GM04503 (cell line): ENCODE measurements at regions not wholly inside any gene's neighbourhood (a gene's known extent, or its start where the extent isn't known, plus 50 kb on each side); places are given as distances from the start of the nearest gene placed in this dataset.
"Not testable (repeated sequence)": the region's sequence is repeated elsewhere in the genome, so short reads cannot be mapped to it uniquely, and the experiment has no call there.

ENCODE experiments used
- DNase-seq: peaks from one replicate; pipeline ENCODE4 v3.0.0-alpha.2; 2012; ENCODE audit warnings: low read depth

DNA sequence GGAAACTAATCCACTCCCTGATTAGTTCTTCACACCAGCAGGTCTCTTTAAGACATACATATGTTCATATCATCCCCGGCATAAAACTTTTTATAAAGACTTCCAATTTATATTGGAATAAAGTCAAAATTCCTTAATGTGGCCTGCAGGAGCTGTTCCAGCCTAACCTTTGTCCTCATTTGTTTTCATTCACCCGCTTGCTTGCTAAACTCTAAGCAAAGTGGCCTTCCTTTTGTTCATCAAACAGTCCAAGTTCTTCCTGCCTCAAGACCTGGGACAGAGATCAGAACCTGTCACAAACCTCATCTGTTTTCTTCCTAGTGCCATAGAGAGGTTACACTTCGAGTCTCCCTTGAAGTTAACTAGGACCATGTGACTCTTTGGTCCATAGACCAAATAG is 339.4 kb upstream of the ID2 start:
- DNase-seq = no peak

DNA sequence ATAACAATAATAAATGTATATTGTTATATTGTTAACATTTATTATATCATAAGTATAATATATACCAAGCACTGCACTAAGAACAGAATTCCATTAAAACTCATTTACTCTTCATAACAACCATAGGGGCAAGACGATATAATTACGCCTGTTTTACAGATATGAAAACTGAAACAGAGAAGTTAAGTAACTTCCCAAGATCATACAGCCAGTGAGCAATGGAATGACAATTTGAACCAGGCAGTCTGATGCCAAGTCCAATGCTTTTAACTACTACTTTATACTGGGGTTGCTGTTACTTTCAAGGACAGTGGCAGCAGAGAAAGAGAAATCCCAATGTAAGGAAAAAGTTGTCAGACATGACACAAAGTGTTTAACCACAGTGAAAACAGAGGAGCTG is 338.8 kb upstream of the ID2 start:
- no peak for DNase-seq

DNA sequence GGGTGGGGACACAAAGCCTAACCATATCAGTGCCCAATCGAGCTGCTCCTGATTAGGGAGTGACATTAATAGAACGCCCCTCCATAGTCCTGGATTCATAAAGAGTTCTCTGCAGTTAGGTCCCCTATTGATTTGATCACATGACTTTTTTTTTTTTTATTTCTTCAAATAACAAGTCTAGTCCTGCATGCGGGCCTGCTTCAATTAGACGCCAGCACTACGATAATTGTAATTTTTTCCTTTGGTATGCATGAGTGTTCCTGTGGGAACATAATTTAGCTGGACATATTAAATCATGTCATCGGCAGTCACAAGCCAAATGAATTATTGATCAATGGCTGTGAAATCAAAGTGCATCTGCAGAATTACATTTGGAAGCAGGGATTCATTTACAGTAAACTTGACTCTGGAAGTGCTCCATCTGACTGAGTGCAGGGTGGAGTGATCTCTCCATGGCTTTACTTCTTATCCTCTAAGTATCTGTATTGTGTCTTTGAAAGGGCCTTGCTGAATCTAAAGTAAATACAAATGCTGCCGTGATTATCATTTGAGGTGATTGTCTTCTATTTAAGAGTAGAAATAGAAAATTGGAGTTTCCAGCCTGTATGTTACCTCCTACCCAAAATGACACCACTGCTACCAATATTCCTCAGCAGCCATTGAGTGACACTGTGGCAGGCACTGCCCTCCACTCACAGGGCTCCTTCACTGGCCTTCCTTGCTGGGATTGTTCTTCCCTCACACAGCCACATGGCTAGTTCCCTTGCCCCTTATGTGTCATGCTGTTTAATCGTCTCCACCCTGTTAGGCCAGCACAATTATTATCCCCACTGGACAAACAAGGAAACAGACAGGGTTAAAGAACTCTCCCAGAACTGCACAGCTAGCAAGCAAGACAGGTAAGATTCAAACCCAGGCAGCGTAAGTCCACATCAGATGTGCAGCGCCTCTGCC is 337.4 kb upstream of the ID2 start:
- no peak for DNase-seq

DNA sequence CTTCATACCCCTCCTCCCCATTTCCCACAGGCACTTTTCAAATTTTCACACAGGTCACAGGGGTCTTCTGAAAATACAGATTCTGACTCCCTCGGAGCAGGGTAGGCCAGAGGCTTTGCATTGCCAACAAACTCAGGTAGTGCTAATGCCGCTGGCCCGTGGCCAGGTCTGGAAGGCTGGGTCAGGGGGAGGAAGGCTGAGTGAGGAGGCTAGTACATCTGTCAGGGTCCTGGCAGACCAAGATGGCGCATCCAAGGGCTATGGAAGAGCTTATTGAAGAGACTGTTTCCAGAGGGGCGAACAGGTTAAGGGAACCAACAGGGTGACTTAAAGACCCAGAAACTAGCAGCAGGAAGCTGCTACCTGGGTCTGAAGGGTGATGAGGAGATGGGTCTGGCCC is 336.7 kb upstream of the ID2 start:
- no peak for DNase-seq

DNA sequence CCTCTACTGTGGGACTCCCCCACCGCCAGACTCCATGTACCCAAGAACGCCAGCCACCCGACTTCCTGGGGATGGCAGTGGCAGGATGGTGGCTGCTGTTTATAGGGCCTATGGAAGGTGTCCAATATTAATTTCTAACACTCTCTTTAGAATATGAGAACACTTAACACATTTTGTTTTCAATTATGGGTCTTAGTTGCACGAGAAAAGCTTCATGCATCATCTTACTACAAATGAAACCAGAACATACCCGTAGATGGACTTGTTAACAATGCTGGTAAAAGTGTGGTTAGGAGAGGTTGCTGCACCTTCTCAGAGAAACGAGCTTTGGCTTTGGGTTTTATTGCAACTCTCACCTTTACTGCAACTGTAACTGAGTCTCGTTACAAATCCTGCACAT is 335.6 kb upstream of the ID2 start:
- no peak for DNase-seq

DNA sequence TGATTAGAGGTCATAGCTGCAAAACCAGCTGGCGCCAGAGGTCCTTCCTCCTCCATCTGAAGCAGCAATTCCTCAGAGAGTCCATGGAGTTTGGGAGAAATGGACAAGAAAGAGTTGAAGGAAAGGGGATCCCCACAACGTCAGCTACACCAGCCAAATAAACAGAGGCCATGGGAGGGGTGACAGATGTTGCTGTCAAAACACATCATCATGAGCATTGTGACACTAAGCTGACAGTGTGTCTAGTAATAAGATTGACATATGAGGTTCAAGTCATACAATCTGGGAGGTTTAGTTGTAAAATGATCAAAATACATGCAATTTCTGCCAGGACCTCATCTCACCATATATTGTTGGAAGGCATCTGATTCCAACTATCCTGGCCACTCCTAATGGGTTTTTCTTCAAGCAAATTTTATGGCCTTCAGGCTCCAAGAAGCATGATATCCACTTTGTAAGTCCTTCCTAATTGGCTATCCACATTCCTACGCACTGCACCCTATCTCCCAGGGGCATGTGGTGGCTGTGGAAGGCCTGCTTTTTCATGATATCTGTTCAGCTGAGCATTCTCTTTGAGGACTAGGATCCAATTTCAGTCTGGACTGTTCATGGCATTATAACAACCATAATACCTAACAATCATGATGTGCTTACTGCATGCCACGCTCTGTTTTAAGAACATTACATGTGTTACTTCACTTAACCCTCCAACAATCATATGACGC is 335.0 kb upstream of the ID2 start:
- no peak for DNase-seq

DNA sequence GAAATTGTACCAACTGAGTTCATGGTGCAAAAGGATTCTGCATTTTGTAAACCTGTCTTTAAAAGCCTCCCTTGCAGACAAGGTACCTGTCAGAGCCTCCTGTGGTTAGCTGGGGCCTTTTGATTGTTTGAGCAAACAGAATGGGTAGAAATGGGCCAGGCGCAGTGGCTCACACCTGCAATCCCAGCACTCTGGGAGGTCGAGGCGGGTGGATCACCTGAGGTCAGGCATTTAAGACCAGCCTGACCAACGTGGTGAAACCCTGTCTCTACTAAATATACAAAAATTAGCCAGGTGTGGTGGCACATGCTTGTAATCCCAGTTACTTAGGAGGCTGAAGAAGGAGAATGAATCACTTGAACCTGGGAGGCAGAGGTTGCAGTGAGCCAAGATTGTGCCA is 332.9 kb upstream of the ID2 start:
- DNase-seq = not testable (repeated sequence)

DNA sequence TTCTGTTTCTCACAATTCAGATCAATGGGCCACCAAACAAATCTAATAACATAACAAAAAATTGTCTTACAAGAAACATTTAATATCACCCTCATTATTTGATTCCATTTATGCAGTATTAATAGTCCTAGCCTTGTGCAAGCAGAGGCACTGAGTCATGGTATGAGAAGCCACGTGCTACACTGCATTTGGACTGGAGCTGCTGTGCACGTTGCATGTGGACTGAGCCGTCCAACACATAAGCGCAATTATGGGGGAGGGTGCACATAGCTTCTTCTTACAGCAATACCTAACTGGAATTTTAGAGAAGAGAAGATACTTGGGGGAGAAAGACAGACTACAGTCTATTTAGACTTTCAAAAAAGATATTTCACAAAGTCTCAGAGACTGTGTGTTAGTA is 329.6 kb upstream of the ID2 start:
- DNase-seq = no peak

DNA sequence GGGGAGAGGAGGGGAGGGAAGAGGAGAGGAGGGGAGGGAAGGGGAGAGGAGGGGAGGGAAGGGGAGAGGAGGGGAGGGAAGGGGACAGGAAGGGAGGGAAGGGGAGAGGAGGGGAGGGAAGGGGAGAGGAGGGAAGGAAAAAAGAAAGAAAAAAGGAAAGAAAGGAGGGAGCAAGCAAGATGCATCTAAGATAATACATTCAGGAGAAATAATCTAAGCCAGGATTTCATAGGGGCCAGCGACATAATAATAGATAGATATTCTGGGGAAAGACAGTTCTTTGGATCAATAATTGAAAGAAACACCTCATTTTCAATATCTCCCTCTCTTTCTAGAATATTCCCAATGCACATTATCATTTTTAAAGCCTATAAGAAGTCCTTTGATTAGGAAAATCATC is 328.9 kb upstream of the ID2 start:
- no peak for DNase-seq

DNA sequence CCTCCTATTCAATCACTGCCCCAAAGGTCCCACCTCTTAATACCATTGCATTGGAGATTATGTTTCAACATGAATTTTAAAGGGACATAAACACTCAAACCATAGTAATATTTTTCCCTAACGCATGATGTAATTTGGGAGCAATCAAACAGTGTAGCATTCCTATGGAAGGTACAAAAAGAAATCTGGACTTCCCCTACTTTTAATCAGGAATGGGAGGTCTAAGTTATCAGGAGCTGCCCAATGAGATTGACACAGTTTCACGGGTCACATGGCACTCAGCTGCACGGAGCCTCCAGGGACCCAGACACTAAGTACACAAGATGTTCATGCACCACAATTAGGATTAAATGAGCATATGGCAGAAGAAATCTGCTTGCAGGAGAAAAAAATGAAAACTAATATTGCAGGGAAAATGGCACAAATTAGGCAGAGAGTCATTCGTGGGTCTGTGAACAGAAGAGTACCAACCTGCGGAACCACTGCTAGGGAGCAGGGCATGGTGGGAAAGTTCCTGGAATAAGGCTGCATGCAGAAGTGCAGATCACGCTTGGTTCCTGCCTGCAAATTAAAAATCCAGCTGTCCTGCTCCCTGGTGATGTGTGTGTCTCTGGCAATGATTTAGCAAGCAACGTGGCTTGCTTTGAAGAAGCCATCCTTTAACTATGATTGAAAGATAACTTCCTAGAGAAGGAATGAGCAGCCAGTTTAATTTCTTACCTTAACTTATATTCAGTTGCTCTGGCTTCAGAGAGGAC is 326.6 kb upstream of the ID2 start:
- no peak for DNase-seq

DNA sequence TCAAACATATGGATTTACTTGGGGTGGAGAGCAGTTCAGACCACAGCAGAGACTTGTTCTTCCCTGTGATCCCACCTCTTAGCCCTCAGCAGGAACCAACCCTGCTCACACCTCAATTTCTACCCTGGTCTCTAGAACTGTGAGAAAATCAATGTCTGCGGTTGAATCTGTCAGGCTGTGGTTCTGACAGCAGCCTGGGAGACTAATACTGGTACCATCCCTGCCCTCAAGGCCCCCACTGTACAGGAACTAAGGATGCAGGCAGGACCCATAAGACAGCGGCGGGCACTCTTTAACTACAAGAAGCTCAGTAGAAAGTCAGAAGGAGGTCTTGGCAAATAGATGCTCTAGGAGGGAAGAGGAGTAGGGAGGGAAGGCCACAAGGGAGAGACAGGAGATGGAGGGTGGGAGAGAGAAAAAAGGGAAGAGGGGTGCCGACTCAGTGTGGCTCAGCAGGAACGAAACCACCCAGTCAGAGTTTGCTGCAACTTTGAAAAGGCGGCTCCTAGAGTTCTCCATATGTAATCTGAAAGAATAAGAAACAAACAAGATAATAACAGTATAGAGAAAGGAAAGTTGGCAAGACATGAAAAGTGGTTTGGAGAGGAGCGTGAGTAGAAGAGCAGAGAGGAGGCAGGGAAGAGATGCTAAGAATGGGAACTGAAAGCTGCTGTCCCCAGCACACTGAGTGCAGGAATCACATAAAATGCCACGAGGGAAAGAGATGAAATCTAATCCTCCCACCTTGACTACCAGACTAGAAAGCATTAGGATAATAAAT is 323.9 kb upstream of the ID2 start:
- no peak for DNase-seq

DNA sequence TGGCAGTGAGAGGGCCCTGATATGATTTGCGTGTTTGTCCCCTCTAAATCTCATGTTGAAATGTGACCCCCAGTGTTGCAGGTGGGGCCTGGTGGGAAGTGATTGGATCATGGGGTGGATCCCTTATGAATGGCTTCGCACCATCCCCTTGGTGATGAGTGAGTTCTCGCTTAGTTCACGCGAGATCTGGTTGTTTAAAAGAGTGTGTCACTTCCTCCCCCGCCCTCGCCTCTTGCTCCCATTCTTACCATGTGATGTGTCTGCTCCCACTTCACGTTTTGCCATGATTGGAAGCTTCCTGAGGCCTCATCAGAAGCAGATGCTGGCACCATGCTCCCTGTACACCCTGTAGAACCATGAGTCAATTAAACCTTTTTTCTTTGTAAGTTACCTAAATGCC is 319.9 kb upstream of the ID2 start:
- no peak for DNase-seq

DNA sequence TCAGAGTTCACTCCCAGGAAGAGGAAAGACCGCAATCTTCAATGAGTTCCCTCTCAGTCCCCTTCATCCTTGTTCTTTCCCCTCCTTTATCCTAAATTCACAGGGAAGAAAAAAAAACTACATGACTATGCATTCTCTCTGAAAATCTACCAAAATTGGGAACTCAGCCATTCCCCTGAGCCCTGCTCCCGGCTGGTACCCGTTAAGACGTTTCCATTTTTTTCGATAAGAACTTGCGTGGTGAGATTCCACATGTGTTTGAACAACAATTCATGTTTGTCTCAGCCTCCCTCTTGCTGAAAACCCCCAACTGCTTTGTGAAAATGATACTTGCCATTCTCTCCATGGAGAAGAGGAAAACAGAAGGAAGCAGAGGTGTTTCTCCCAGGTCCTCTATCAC is 318.7 kb upstream of the ID2 start:
- no peak for DNase-seq

DNA sequence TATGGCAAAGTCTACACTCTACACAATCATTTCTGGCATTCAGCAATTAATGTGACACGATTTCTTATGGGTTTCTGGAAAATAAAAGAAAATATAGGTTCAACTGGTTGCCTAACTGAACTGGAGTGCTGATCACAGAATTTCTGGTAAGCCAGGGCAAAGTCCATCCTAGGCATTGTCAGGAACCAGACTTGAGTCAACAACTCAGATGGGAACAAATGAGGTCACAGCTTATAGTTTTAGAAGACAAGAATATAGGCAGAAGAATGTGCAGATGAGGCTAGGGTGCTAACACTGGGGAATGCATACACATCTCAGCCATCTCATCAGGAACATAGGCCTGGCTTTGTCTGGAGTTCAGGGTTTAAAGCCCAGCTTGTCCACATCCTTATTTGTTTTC is 317.2 kb upstream of the ID2 start:
- DNase-seq = no peak

DNA sequence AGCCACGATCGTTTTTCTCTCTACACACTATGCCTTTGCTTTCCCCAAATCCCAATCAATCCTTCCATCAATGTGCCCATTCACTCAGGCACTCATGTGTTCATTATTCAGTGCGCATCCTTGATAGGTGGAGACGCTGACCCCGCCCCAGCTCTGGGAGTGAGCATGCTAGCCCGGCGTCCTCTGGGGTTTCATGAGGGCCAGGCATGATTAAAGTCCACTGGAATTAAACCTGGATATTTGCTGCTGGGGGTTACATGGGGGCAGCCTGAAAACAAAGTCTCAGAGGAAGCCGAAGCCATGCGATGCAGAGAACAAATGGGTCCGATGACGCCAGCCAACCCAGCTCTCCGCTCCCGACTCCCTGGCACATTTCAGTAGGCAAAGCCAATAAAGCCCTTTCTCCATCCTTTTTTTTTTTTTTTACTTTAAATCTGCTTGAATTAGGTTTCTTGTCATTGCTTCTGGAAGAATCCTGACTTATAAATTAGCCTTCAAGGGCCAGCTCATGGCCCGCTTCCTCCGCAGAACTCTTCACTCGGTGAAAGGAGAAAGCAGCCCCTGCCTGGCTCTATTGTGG is 316.4 kb upstream of the ID2 start:
- DNase-seq = no peak

DNA sequence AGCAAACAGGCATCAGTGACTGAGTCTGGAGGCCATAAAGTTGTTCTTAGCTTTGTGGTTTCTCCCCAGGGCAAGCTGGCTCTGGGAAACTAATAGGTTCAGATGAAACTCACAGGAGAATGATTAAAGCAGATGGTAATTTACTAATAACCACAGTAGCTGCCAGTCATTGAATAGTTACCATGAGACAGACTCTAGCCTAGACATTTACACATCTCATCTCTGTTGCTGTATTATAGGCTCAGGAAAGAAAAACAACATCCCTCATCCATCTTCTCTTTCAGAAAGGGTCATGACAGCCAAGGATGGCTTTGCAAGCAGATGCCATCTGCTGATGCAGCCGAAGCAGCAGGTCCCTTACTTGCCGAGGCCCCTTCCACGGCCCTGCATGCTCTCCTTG is 314.0 kb upstream of the ID2 start:
- DNase-seq = no peak

DNA sequence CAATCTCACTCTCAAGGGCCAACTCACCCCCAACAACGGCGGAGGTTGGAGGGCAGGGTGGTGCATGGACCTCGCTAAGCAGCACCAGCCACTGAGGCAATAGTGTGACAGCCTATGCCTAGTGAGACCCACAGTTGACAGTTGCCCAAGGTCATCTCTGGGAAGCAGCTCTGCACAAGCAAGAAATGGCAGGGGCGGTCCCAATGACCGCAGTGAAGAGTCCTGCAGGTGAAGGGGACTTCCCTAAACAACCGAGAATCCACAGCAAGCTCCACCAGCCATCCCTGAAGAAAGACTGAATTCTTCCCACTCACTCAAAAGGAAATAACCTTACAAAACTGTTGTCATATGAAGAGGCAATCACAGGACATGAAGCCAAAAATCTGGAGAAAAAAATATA is 313.4 kb upstream of the ID2 start:
- no peak for DNase-seq

DNA sequence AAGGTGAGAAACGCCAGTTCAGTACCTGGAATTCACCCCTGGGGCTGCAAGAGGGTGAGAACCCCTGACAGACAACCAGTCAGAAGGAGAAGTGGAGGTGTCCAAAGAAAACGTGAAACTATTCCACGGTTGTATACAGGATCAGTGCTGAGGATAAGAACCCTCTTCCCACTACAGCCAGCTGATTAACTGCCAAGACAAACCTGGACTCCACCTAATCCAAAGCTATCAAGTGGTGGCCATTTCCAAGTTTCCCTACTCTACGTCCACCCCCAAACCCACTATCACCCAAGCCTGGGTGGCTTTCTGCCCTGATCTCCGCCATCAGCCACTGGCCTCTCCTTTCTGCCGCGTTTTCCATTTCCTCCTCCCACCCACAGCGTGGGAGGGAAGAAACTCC is 312.3 kb upstream of the ID2 start:
- no peak for DNase-seq

DNA sequence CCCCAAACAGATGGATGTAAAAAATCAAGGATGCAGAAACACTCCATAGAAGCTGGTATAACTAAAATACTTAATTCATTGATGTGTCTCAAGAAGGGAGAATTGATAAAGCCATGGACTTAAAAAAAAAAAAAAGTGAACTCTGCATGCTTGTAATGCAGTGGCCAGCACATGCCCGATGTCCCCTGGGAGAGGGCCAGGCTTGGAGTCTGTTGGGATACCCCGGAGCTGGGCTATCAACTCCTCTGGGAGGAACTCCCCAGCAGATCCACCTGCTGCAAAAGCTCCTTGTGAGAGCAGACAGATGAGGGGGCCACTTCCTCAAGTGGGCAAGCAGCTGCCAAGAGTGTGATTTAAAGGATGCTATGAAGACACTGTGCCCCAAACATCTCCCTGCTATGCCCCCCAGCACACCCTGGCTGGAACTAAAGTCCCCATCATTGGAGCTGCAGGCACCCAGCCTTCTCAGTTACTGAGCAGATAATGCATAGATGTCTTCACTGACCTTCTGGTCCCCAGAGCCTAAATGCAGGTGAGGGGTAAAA is 311.5 kb upstream of the ID2 start:
- no peak for DNase-seq

DNA sequence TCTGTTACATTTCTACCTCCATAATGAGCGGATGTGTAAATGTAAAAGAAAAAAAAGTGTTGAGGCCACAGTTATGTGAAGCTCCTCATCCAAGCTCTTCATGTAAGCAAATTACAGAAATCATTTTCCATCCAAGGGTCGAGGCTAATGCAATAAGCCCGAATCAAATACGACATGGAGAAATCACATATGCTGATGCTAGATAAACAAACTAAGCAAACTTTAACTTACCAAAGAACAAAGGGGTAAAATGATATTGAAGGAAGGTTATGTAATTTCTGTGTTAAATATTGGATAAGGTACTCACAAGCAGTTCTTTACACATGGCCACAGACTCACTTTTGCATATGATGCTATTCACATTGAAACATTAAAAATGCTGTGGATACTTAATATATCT is 310.2 kb upstream of the ID2 start:
- DNase-seq = no peak

DNA sequence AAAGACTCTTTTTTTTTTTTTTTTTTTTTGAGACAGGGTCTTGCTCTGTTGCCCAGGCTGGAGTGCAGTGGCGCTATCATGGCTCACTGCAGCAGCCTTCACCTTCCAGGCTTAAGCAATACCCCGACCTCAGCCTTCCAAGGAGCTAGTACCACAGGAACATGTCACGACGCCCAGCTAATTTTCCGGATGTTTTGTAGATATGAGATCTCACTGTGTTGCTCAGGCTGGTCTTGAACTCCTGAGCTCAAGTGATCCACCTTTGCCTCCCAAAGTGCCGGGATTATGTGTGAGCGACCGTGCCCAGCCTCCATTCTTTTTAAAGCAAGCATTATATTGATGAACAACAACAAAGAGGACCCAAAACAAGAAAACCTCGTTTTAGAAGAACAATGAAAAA is 307.1 kb upstream of the ID2 start:
- no peak for DNase-seq
